DND-41 (cell line): ENCODE measurements at regions not wholly inside any gene's neighbourhood (a gene's known extent, or its start where the extent isn't known, plus 50 kb on each side); places are given as distances from the start of the nearest gene placed in this dataset.

ENCODE experiments used
- EZH2 ChIP-seq: IDR thresholded peaks from 3 replicates; pipeline ENCODE4 v1.6.1; 2012; ENCODE audit warnings: borderline replicate concordance, low read depth, mild to moderate bottlenecking, moderate library complexity, low read length, inconsistent platforms; ENCODE audit not compliant: severe bottlenecking
- TF ChIP-seq, protein P1 (sequence below): IDR thresholded peaks from 2 replicates; pipeline ENCODE4 v1.5.1; 2012; ENCODE audit warnings: borderline replicate concordance, low read length, moderate library complexity, mild to moderate bottlenecking; ENCODE audit not compliant: poor library complexity, severe bottlenecking; ENCODE audit errors: extremely low read depth

DNA sequence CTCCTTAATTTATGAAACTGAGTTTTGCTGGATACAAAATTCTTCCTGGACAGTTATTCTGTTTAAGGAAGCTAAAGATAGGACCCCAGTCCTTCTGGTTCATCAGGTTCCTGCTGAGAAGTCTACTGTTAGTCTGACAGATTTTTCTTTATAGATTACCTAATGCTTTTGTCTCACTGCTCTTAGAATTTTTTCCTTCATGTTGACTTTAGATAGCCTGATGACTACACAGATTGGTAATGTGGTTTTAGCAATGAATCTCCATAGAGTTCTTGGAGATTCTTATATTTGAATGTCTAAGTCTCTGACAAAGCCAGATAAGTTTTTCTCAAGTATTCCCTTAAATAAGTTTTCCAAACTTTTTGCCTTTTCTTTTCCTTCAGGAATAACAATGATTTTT, 419.7 kb downstream of the CDH10 start:
- TF ChIP-seq EZH2 = no peak
- TF ChIP-seq, protein P1, sequence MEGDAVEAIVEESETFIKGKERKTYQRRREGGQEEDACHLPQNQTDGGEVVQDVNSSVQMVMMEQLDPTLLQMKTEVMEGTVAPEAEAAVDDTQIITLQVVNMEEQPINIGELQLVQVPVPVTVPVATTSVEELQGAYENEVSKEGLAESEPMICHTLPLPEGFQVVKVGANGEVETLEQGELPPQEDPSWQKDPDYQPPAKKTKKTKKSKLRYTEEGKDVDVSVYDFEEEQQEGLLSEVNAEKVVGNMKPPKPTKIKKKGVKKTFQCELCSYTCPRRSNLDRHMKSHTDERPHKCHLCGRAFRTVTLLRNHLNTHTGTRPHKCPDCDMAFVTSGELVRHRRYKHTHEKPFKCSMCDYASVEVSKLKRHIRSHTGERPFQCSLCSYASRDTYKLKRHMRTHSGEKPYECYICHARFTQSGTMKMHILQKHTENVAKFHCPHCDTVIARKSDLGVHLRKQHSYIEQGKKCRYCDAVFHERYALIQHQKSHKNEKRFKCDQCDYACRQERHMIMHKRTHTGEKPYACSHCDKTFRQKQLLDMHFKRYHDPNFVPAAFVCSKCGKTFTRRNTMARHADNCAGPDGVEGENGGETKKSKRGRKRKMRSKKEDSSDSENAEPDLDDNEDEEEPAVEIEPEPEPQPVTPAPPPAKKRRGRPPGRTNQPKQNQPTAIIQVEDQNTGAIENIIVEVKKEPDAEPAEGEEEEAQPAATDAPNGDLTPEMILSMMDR = no peak
